22Rv1 (cell line): ENCODE measurements at regions not wholly inside any gene's neighbourhood (a gene's known extent, or its start where the extent isn't known, plus 50 kb on each side); places are given as distances from the start of the nearest gene placed in this dataset.

Experiments
- CTCF ChIP-seq: fragments of 450-650 bp; IDR thresholded peaks from 2 replicates; pipeline ENCODE4 v1.5.1; 2017; ENCODE audit warnings: mild to moderate bottlenecking
- ZFX ChIP-seq: fragments of 450-650 bp; IDR thresholded peaks from 2 replicates; pipeline ENCODE4 v1.6.1; 2017; ENCODE audit warnings: antibody characterized with exemption, borderline replicate concordance

DNA sequence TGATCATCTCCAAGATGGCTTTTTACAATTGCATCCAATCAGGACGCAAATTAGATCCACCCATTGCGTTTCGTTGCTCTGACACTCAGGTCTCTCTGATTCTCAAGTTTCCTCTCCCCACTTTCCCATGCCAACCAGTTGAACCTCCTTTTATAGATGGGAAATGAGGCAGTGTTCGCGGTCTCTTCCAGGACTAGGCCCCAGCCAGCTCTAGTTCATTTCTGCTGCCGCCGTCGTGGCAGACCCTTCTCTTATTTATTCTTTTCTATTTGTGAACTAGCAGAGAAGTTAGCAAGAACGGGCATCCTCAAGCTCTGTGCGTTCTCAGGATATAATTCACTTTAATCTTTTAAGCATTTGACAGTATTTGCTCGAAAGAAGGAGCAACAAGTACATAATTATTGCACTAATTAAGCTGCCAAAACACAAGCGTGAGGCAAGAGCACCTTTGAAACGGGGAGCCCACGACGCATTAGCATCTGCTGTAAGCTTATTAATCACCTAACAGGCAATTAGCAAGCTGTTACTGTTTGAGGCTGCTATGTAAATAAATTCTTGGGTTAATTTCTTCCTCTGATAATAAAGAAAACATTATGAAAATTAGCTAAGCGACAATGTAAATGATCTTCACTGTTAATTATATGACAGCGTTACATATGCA, 246.4 kb upstream of the TLE3 start:
- TF ChIP-seq CTCF (no peak), ZFX (no peak)
